Hepatocyte (in vitro differentiated cells): ENCODE measurements at regions not wholly inside any gene's neighbourhood (a gene's known extent, or its start where the extent isn't known, plus 50 kb on each side); places are given as distances from the start of the nearest gene placed in this dataset.

Experiments
- EZH2 ChIP-seq: fragments of 200-600 bp; sonication (generic); IDR thresholded peaks from 2 replicates; pipeline ENCODE4 v1.6.1; 2016; ENCODE audit warnings: antibody characterized with exemption, mild to moderate bottlenecking, borderline replicate concordance
- EZH2phosphoT487 ChIP-seq: fragments of 200-600 bp; sonication (generic); IDR thresholded peaks from one replicate; pipeline ENCODE4 v1.6.1; 2018; ENCODE audit warnings: antibody characterized with exemption, mild to moderate bottlenecking, low read depth, moderate library complexity; ENCODE audit not compliant: unreplicated experiment, severe bottlenecking
- TF ChIP-seq, protein P1 (sequence below): fragments of 200-600 bp; sonication (generic); IDR thresholded peaks from 2 replicates; pipeline ENCODE4 v1.5.1; 2016; ENCODE audit warnings: antibody characterized with exemption, mild to moderate bottlenecking; ENCODE audit not compliant: poor library complexity

- TF ChIP-seq, protein P1, sequence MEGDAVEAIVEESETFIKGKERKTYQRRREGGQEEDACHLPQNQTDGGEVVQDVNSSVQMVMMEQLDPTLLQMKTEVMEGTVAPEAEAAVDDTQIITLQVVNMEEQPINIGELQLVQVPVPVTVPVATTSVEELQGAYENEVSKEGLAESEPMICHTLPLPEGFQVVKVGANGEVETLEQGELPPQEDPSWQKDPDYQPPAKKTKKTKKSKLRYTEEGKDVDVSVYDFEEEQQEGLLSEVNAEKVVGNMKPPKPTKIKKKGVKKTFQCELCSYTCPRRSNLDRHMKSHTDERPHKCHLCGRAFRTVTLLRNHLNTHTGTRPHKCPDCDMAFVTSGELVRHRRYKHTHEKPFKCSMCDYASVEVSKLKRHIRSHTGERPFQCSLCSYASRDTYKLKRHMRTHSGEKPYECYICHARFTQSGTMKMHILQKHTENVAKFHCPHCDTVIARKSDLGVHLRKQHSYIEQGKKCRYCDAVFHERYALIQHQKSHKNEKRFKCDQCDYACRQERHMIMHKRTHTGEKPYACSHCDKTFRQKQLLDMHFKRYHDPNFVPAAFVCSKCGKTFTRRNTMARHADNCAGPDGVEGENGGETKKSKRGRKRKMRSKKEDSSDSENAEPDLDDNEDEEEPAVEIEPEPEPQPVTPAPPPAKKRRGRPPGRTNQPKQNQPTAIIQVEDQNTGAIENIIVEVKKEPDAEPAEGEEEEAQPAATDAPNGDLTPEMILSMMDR = no peak
- TF ChIP-seq EZH2 (no peak), EZH2phosphoT487 (no peak)
Measured at GRCh38 chr20:11847827-11848226, 69.9 kb upstream of the BTBD3 start.
